ENCODE measurements at regions not wholly inside any gene's neighbourhood (a gene's known extent, or its start where the extent isn't known, plus 50 kb on each side); places are given as distances from the start of the nearest gene placed in this dataset.

DNA sequence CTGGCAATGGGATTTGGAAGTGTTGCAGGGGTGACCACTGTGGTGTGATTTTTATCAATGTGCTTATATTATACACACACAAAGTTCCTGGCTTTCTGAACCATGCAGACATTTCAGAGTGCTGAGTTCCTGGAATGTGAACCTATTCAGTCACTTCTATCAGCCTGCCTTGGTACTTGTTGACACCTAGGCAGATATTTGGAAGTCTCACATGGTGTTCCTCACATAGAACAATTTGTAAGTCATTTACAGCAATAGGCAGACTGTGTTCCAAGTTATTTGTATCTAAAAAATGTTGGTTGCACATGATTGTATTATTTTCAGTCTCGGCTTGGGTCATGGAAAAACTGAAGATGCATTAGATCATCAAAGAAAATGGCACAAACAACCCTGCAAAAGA lies 182.2 kb downstream of the SREK1 start:
- TF ChIP-seq, protein P1, sequence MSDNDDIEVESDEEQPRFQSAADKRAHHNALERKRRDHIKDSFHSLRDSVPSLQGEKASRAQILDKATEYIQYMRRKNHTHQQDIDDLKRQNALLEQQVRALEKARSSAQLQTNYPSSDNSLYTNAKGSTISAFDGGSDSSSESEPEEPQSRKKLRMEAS (IDR thresholded peaks at IDR 0.05; ENCODE audit: low read depth) = no peak
- TF ChIP-seq, protein P2, sequence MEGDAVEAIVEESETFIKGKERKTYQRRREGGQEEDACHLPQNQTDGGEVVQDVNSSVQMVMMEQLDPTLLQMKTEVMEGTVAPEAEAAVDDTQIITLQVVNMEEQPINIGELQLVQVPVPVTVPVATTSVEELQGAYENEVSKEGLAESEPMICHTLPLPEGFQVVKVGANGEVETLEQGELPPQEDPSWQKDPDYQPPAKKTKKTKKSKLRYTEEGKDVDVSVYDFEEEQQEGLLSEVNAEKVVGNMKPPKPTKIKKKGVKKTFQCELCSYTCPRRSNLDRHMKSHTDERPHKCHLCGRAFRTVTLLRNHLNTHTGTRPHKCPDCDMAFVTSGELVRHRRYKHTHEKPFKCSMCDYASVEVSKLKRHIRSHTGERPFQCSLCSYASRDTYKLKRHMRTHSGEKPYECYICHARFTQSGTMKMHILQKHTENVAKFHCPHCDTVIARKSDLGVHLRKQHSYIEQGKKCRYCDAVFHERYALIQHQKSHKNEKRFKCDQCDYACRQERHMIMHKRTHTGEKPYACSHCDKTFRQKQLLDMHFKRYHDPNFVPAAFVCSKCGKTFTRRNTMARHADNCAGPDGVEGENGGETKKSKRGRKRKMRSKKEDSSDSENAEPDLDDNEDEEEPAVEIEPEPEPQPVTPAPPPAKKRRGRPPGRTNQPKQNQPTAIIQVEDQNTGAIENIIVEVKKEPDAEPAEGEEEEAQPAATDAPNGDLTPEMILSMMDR (IDR thresholded peaks at IDR 0.05) = no peak
- no peak for TF ChIP-seq MEF2A (IDR thresholded peaks at IDR 0.05; ENCODE audit: borderline replicate concordance, low read depth)
- TF ChIP-seq POLR2AphosphoS5 (IDR thresholded peaks at IDR 0.05; ENCODE audit: low read depth, low read length) = no peak
- TF ChIP-seq MXI1 (IDR thresholded peaks at IDR 0.05; ENCODE audit: low read depth, low read length) = no peak
- no peak for TF ChIP-seq NFIC (IDR thresholded peaks at IDR 0.05; ENCODE audit: borderline replicate concordance)
- no peak for TF ChIP-seq EP300 (IDR thresholded peaks at IDR 0.05; ENCODE audit: borderline replicate concordance in 1 of 2, low read depth in 1 of 2, low read length in 1 of 2)
- no peak for TF ChIP-seq RXRA (IDR thresholded peaks at IDR 0.05; ENCODE audit: borderline replicate concordance, low read depth)
- TF ChIP-seq GABPA (IDR thresholded peaks at IDR 0.05; ENCODE audit: low read depth) = no peak
